H1 (cell line): ENCODE measurements at regions not wholly inside any gene's neighbourhood (a gene's known extent, or its start where the extent isn't known, plus 50 kb on each side); places are given as distances from the start of the nearest gene placed in this dataset.

Experiments used
- CTCF ChIA-PET: fragments of 300-600 bp; sonication (Branson Sonifier 250); formaldehyde crosslinking; loops from one replicate; lab custom pipeline; 2021; ENCODE audit not compliant: partially characterized antibody; lab: Charles Lee
- POLR2A ChIA-PET: fragments of 300-600 bp; sonication (Branson Sonifier 250); formaldehyde crosslinking; loops from one replicate; lab custom pipeline; 2021; ENCODE audit warnings: inconsistent platforms; ENCODE audit not compliant: partially characterized antibody; lab: Charles Lee
- DNase-seq, 2 experiments: peaks; one replicate each; pipeline versions ENCODE4 v3.0.0 to v3.0.0-alpha.2; 2010 to 2022; ENCODE audit warnings: low spot score in 2 of 2, low read depth in 1 of 2, mixed read lengths in 1 of 2
- FAIRE-seq: peaks from 2 replicates; lab custom pipeline; 2011; peaks lifted over from hg19 to GRCh38; lab: Jason Lieb, UNC
- H2AFZ ChIP-seq: 2 replicates; pipeline ENCODE4 v1.8.1; 2012; ENCODE audit warnings: low read length, inconsistent platforms
- H2AK5ac ChIP-seq: 2 replicates; pipeline ENCODE4 v1.6.1; 2013; ENCODE audit warnings: low read depth, low read length
- H2BK120ac ChIP-seq: replicated peaks from 2 replicates; pipeline ENCODE3; 2013; ENCODE audit warnings: low read depth, low read length, inconsistent platforms
- H2BK12ac ChIP-seq: 2 replicates; pipeline ENCODE4 v1.6.1; 2013; ENCODE audit warnings: low read depth, low read length
- H2BK15ac ChIP-seq: 2 replicates; pipeline ENCODE4 v1.6.1; 2013; ENCODE audit warnings: low read length
- H2BK20ac ChIP-seq: 2 replicates; pipeline ENCODE4 v1.6.1; 2013; ENCODE audit warnings: low read length
- H2BK5ac ChIP-seq: 2 replicates; pipeline ENCODE4 v1.6.1; 2013; ENCODE audit warnings: low read depth, low read length
- H3K14ac ChIP-seq: 2 replicates; pipeline ENCODE4 v1.6.1; 2013; ENCODE audit warnings: inconsistent platforms; ENCODE audit not compliant: insufficient read length
- H3K18ac ChIP-seq: 2 replicates; pipeline ENCODE4 v1.6.1; 2013; ENCODE audit warnings: low read length; ENCODE audit errors: extremely low read depth
- H3K23ac ChIP-seq: 2 replicates; pipeline ENCODE4 v1.6.1; 2013; ENCODE audit warnings: inconsistent platforms; ENCODE audit not compliant: insufficient read length
- H3K23me2 ChIP-seq: 2 replicates; pipeline ENCODE4 v1.6.1; 2013; ENCODE audit warnings: low read depth, low read length
- H3K27ac ChIP-seq: 2 replicates; pipeline ENCODE4 v1.6.1; 2011; ENCODE audit warnings: low read depth, low read length, inconsistent platforms
- H3K27me3 ChIP-seq, 4 experiments: replicated peaks in 1 of 4; 1 replicate in 1 of 4; 2 replicates in 3 of 4; pipeline versions ENCODE4 v1.6.1 to v1.8.1; 2011 to 2013; ENCODE audit warnings: low read length in 3 of 4, mild to moderate bottlenecking in 3 of 4, inconsistent platforms in 2 of 4, mixed read lengths in 2 of 4, moderate library complexity in 1 of 4; ENCODE audit not compliant: control insufficient read depth in 3 of 4, insufficient read depth in 3 of 4; ENCODE audit errors: extremely low read depth in 1 of 4
- H3K36me3 ChIP-seq, 4 experiments: 2 replicates each; pipeline versions ENCODE4 v1.6.1 to v1.8.1; 2011 to 2013; ENCODE audit warnings: mild to moderate bottlenecking in 4 of 4, low read length in 3 of 4, moderate library complexity in 2 of 4, control low read depth in 1 of 4, inconsistent platforms in 1 of 4; ENCODE audit not compliant: insufficient read depth in 4 of 4, control insufficient read depth in 2 of 4
- H3K4ac ChIP-seq: replicated peaks from 2 replicates; pipeline ENCODE3; 2013; ENCODE audit warnings: low read length, low read depth, mixed read lengths, inconsistent platforms; ENCODE audit not compliant: insufficient read length
- H3K4me1 ChIP-seq, 4 experiments: replicated peaks in 1 of 4; 1 replicate in 1 of 4; 2 replicates in 3 of 4; pipeline versions ENCODE4 v1.6.1 to v1.8.1; 2011 to 2013; ENCODE audit warnings: low read length in 3 of 4, inconsistent platforms in 2 of 4, mixed read lengths in 1 of 4; ENCODE audit not compliant: insufficient read depth in 4 of 4, control insufficient read depth in 3 of 4
- H3K4me2 ChIP-seq, 2 experiments: 2 replicates each; pipeline versions ENCODE4 v1.6.1 to v1.8.1; 2011 to 2013; ENCODE audit warnings: low read depth in 2 of 2, low read length in 2 of 2, control low read depth in 1 of 2, inconsistent platforms in 1 of 2, mild to moderate bottlenecking in 1 of 2; ENCODE audit not compliant: insufficient read depth in 1 of 2
- H3K4me3 ChIP-seq, 4 experiments: fragments of 200-600, 300-600 bp in 1 of 4; sonication (generic), shearing (Covaris generic), sonication (Bioruptor Twin) in 1 of 4; 2 replicates each; pipeline versions ENCODE4 v1.5.1 to v1.8.1; 2011 to 2016; ENCODE audit warnings: low read length in 4 of 4, low read depth in 3 of 4, control low read depth in 2 of 4, inconsistent platforms in 2 of 4, mild to moderate bottlenecking in 2 of 4, mixed read lengths in 1 of 4, moderate library complexity in 1 of 4; ENCODE audit not compliant: insufficient read depth in 2 of 4; ENCODE audit errors: extremely low read depth in 1 of 4
- H3K56ac ChIP-seq: replicated peaks from 2 replicates; pipeline ENCODE3; 2013; ENCODE audit warnings: low read depth, mild to moderate bottlenecking, mixed read lengths, low read length, inconsistent platforms; ENCODE audit not compliant: insufficient read length
- H3K79me1 ChIP-seq: 2 replicates; pipeline ENCODE4 v1.6.1; 2013; ENCODE audit warnings: low read depth, low read length, control low read depth
- H3K79me2 ChIP-seq, 2 experiments: 2 replicates each; pipeline versions ENCODE4 v1.6.1 to v1.8.1; 2012 to 2013; ENCODE audit warnings: low read length in 2 of 2, mild to moderate bottlenecking in 2 of 2, inconsistent platforms in 1 of 2; ENCODE audit not compliant: insufficient read depth in 2 of 2, control insufficient read depth in 1 of 2
- H3K9ac ChIP-seq, 4 experiments: replicated peaks in 1 of 4; 1 replicate in 1 of 4; 2 replicates in 3 of 4; pipeline versions ENCODE4 v1.6.1 to v1.8.1; 2011 to 2013; ENCODE audit warnings: low read depth in 3 of 4, low read length in 3 of 4, control low read depth in 2 of 4, mild to moderate bottlenecking in 2 of 4, moderate library complexity in 2 of 4, inconsistent platforms in 1 of 4; ENCODE audit errors: extremely low read depth in 1 of 4
- H3K9me3 ChIP-seq, 2 experiments: 2 replicates each; pipeline versions ENCODE4 v1.6.1 to v1.8.1; 2012 to 2013; ENCODE audit warnings: mild to moderate bottlenecking in 2 of 2, moderate library complexity in 2 of 2, control low read depth in 1 of 2, inconsistent platforms in 1 of 2, low read depth in 1 of 2, low read length in 1 of 2, mixed read lengths in 1 of 2; ENCODE audit not compliant: insufficient read depth in 2 of 2
- H4K20me1 ChIP-seq, 2 experiments: replicated peaks in 1 of 2; 2 replicates each; pipeline versions ENCODE3 to v1.8.1; 2011 to 2013; ENCODE audit warnings: inconsistent platforms in 2 of 2, low read length in 2 of 2, mild to moderate bottlenecking in 1 of 2; ENCODE audit not compliant: insufficient read depth in 2 of 2, control insufficient read depth in 1 of 2
- H4K5ac ChIP-seq: 2 replicates; pipeline ENCODE4 v1.6.1; 2013; ENCODE audit warnings: low read length, low read depth, mixed read lengths, inconsistent platforms; ENCODE audit not compliant: insufficient read length
- H4K8ac ChIP-seq: 2 replicates; pipeline ENCODE4 v1.8.0; 2013; ENCODE audit warnings: mild to moderate bottlenecking, moderate library complexity, low read length, inconsistent platforms; ENCODE audit not compliant: insufficient read depth; ENCODE audit errors: extremely low read depth
- H4K91ac ChIP-seq: replicated peaks from 2 replicates; pipeline ENCODE3; 2013; ENCODE audit warnings: low read length, mixed read lengths, inconsistent platforms; ENCODE audit not compliant: insufficient read length
- ATF2 ChIP-seq: IDR thresholded peaks from 2 replicates; pipeline ENCODE4 v1.6.1; 2012; ENCODE audit warnings: low read length, inconsistent platforms
- CBX5 ChIP-seq: fragments of 300-800, 300-1000 bp; sonication (generic); IDR thresholded peaks from 2 replicates; pipeline ENCODE4 v1.7.1; 2016; ENCODE audit warnings: antibody characterized with exemption, low read length, low read depth
- CTBP2 ChIP-seq: IDR thresholded peaks from 2 replicates; pipeline ENCODE4 v1.7.0; 2011; ENCODE audit warnings: borderline replicate concordance, mild to moderate bottlenecking, moderate library complexity, mixed read lengths, low read length; ENCODE audit not compliant: insufficient read depth, insufficient read length
- CTCF ChIP-seq, 3 experiments: IDR thresholded peaks; 1 replicate in 2 of 3; 2 replicates in 1 of 3; pipeline versions ENCODE4 v1.5.1 to v1.6.1; 2011; ENCODE audit warnings: low read length in 3 of 3, mild to moderate bottlenecking in 3 of 3, inconsistent platforms in 2 of 3, low read depth in 1 of 3, moderate library complexity in 1 of 3; ENCODE audit not compliant: insufficient read depth in 1 of 3; ENCODE audit errors: control extremely low read depth in 1 of 3
- GABPA ChIP-seq: IDR thresholded peaks from 2 replicates; pipeline ENCODE4 v1.6.1; 2011; ENCODE audit warnings: mild to moderate bottlenecking, low read length, moderate library complexity, borderline replicate concordance; ENCODE audit not compliant: insufficient read depth
- HDAC2 ChIP-seq, 2 experiments: fragments of 300-600 bp in 1 of 2; sonication (generic) in 1 of 2; IDR thresholded peaks; 2 replicates each; pipeline ENCODE4 v1.6.1; 2011 to 2012; ENCODE audit warnings: low read depth in 2 of 2, low read length in 2 of 2, mild to moderate bottlenecking in 2 of 2, moderate library complexity in 2 of 2, borderline replicate concordance in 1 of 2, inconsistent platforms in 1 of 2
- SIN3A ChIP-seq, 2 experiments: IDR thresholded peaks in 1 of 2; conservative IDR thresholded peaks in 1 of 2; 2 replicates each; pipeline ENCODE4 v1.6.1; 2011 to 2012; ENCODE audit warnings: low read length in 2 of 2, improper control_type of control experiment in 1 of 2, low read depth in 1 of 2, mild to moderate bottlenecking in 1 of 2
- SIRT6 ChIP-seq: IDR thresholded peaks from one replicate; pipeline ENCODE4 v1.7.1; 2012; ENCODE audit warnings: low read length, inconsistent platforms
- SP2 ChIP-seq: IDR thresholded peaks from 2 replicates; pipeline ENCODE4 v1.6.1; 2012; ENCODE audit warnings: mild to moderate bottlenecking, low read length, inconsistent platforms
- WGBS, 2 experiments: shearing (Covaris generic) in 1 of 2; methylation state at CpG; one replicate each; pipeline versions ENCODE4 v1.1.6 to v1.1.7; 2013 to 2015; ENCODE audit warnings: low lambda C conversion rate in 2 of 2, mixed read lengths in 2 of 2, inconsistent platforms in 1 of 2, low coverage in 1 of 2, missing lambda C conversion rate in 1 of 2; ENCODE audit not compliant: insufficient replicate concordance in 2 of 2, insufficient coverage in 1 of 2, insufficient read length in 1 of 2; ENCODE audit errors: extremely low coverage in 1 of 2, missing lambda C conversion rate in 1 of 2; 5-methylcytosine and 5-hydroxymethylcytosine counted together

GRCh38 chr2:191756761-191757160, 78.8 kb downstream of the NABP1 start:
- H4K91ac ChIP-seq, result no peak overlapping the region
- no peaks in the 10 kb centered on the region for H3K79me1 ChIP-seq
- H3K23ac ChIP-seq, result no peak overlapping the region
- WGBS, 2 experiments, result 93% methylated on average over 4 of the region's 4 CpGs; no CpG with 5 or more reads in 1 of the 2 experiments
- DNase-seq (no peak), FAIRE-seq (no peak)
- H4K20me1 ChIP-seq, result no peaks in the 10 kb centered on the region
- H3K79me2 ChIP-seq, result no peaks in the 10 kb centered on the region
- no peak overlapping the region for H2AK5ac ChIP-seq
- H3K4me2 ChIP-seq, result no peak overlapping the region
- peaks cover 0 to 3% (median 0%) of the 10 kb centered on the region in 4 experiments; a peak in 1 of 7 replicates for H3K4me1 ChIP-seq
- H4K8ac ChIP-seq, result no peak overlapping the region
- POLR2A ChIA-PET, result interaction anchor here (1.5 kb wide), 1 partner anchor 79 kb away, joined by 3 read pairs; no protein-coding TSS in a partner anchor
- no peak overlapping the region for H3K9ac ChIP-seq
- H2AFZ ChIP-seq, result no peak overlapping the region
- H3K18ac ChIP-seq, result no peak overlapping the region
- no peaks in the 10 kb centered on the region for H3K27me3 ChIP-seq
- H3K23me2 ChIP-seq, result peaks cover 3% of the 10 kb centered on the region; the same call in 1 of the 2 replicates
- H2BK12ac ChIP-seq, result no peak overlapping the region
- H3K14ac ChIP-seq, result no peak overlapping the region
- CTCF ChIA-PET, result interaction anchor here (0.7 to 1.2 kb wide), 3 partner anchors 33 to 190 kb away, joined by 3 read pairs; no protein-coding TSS in a partner anchor
- no peak overlapping the region for H2BK120ac ChIP-seq
- no peak overlapping the region for H3K4me3 ChIP-seq
- no peak overlapping the region for H2BK5ac ChIP-seq
- no peak overlapping the region for H2BK15ac ChIP-seq
- H2BK20ac ChIP-seq, result no peak overlapping the region
- no peak overlapping the region for H3K4ac ChIP-seq
- no peaks in the 10 kb centered on the region for H3K9me3 ChIP-seq
- H3K36me3 ChIP-seq, result no peaks in the 10 kb centered on the region
- H3K27ac ChIP-seq, result no peak overlapping the region
- no peak overlapping the region for H4K5ac ChIP-seq
- H3K56ac ChIP-seq, result no peak overlapping the region
- TF ChIP-seq GABPA (no peak), CTCF (IDR thresholded peaks at IDR 0.05; ENCODE audit: control extremely low read depth in 1 of 3, insufficient read depth in 1 of 3, low read depth in 1 of 3, low read length in 3 of 3) (no peak), CBX5 (no peak), SIN3A (conservative IDR thresholded peaks at IDR 0.05 in 1 of 2, IDR thresholded peaks at IDR 0.05 in 1 of 2; ENCODE audit: low read depth in 1 of 2, low read length in 2 of 2) (no peak), SP2 (no peak), ATF2 (no peak), SIRT6 (no peak), CTBP2 (no peak), HDAC2 (IDR thresholded peaks at IDR 0.05; ENCODE audit: borderline replicate concordance in 1 of 2, low read depth in 2 of 2, low read length in 2 of 2) (no peak)
